HL-60 (cell line): ENCODE measurements at regions not wholly inside any gene's neighbourhood (a gene's known extent, or its start where the extent isn't known, plus 50 kb on each side); places are given as distances from the start of the nearest gene placed in this dataset.
A peak's percentile ranks its signal among the peaks of the same experiment; 100 is the strongest.

Experiments
- DNase-seq, 2 experiments: peaks; one replicate each; pipeline ENCODE4 v3.0.0-alpha.2; 2010 to 2020; ENCODE audit warnings: low read depth in 1 of 2, low spot score in 1 of 2
- H3K27ac ChIP-seq: fragments of 250-450 bp; sonication (Bioruptor Pico); replicated peaks from 2 replicates; pipeline ENCODE4 v1.5.1; 2020; ENCODE audit warnings: mild to moderate bottlenecking, moderate library complexity
- H3K27me3 ChIP-seq: fragments of 250-450 bp; sonication (Bioruptor Pico); 2 replicates; pipeline ENCODE4 v1.5.1; 2021; ENCODE audit warnings: mild to moderate bottlenecking, moderate library complexity; ENCODE audit not compliant: insufficient read depth, poor library complexity, severe bottlenecking
- H3K4me3 ChIP-seq: replicated peaks from 2 replicates; pipeline ENCODE4 v1.5.1; 2011; ENCODE audit warnings: mild to moderate bottlenecking, control low read depth, low read length; ENCODE audit not compliant: insufficient read depth
- CTCF ChIP-seq: IDR thresholded peaks from one replicate; pipeline ENCODE4 v1.5.1; 2011; ENCODE audit warnings: low read length, control low read depth, inconsistent platforms; ENCODE audit not compliant: insufficient read depth
- GABPA ChIP-seq: IDR thresholded peaks from 2 replicates; pipeline ENCODE4 v1.6.1; 2012; ENCODE audit warnings: low read depth
- POLR2AphosphoS5 ChIP-seq: IDR thresholded peaks from 2 replicates; pipeline ENCODE4 v1.6.1; 2012; ENCODE audit warnings: low read depth
- SPI1 ChIP-seq: IDR thresholded peaks from 2 replicates; pipeline ENCODE4 v1.6.1; 2012; ENCODE audit warnings: low read depth, mild to moderate bottlenecking, borderline replicate concordance
- TF ChIP-seq, protein P1 (sequence below): IDR thresholded peaks from 2 replicates; pipeline ENCODE4 v1.6.1; 2012; ENCODE audit warnings: low read depth; ENCODE audit not compliant: insufficient replicate concordance

DNA sequence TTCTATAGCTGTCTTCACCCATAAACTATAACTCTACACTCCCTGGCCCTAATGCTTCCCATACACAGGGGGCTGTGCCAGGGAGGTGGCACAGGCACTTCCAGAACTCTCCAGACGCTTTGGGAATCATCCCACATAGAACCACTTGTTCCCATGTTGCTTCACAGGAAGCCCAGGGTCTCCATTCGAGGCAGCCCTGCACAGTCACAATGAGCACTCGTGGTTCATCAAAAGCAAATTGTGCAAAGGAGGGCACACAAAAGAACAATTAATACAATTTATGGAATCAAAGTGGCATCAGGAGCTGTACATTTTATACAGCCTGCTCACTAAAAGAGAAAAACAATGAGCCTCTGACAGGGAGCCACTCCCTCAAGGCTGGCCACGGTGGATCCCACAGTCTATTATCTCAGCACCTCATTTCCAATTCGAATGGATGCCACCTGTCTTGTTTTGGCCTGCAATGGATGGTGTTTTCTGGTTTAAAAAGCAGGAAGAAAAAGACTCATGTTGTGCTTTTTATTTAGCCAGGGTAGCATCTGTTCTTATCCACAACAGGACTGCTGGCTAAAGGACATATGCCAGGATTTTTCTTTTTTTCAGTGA is 354.8 kb downstream of the ENC1 start:
- no peaks in the 10 kb centered on the region for H3K27me3 ChIP-seq
- no peak for DNase-seq
- TF ChIP-seq GABPA (no peak), POLR2AphosphoS5 (no peak), SPI1 (no peak), CTCF (no peak)
- TF ChIP-seq, protein P1, sequence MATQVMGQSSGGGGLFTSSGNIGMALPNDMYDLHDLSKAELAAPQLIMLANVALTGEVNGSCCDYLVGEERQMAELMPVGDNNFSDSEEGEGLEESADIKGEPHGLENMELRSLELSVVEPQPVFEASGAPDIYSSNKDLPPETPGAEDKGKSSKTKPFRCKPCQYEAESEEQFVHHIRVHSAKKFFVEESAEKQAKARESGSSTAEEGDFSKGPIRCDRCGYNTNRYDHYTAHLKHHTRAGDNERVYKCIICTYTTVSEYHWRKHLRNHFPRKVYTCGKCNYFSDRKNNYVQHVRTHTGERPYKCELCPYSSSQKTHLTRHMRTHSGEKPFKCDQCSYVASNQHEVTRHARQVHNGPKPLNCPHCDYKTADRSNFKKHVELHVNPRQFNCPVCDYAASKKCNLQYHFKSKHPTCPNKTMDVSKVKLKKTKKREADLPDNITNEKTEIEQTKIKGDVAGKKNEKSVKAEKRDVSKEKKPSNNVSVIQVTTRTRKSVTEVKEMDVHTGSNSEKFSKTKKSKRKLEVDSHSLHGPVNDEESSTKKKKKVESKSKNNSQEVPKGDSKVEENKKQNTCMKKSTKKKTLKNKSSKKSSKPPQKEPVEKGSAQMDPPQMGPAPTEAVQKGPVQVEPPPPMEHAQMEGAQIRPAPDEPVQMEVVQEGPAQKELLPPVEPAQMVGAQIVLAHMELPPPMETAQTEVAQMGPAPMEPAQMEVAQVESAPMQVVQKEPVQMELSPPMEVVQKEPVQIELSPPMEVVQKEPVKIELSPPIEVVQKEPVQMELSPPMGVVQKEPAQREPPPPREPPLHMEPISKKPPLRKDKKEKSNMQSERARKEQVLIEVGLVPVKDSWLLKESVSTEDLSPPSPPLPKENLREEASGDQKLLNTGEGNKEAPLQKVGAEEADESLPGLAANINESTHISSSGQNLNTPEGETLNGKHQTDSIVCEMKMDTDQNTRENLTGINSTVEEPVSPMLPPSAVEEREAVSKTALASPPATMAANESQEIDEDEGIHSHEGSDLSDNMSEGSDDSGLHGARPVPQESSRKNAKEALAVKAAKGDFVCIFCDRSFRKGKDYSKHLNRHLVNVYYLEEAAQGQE: no peak
- no peak overlapping the region for H3K4me3 ChIP-seq
- no peak overlapping the region for H3K27ac ChIP-seq

GRCh38 chr5:74282490-74282889 is 358.0 kb downstream of the ENC1 start:
- DNase-seq: peak; percentile 27 to 55
- no peaks in the 10 kb centered on the region for H3K27me3 ChIP-seq
- TF ChIP-seq CTCF (no peak), SPI1 (no peak)
- TF ChIP-seq, protein P1: no peak
- no peak overlapping the region for H3K4me3 ChIP-seq
- H3K27ac ChIP-seq: no peak overlapping the region

DNA sequence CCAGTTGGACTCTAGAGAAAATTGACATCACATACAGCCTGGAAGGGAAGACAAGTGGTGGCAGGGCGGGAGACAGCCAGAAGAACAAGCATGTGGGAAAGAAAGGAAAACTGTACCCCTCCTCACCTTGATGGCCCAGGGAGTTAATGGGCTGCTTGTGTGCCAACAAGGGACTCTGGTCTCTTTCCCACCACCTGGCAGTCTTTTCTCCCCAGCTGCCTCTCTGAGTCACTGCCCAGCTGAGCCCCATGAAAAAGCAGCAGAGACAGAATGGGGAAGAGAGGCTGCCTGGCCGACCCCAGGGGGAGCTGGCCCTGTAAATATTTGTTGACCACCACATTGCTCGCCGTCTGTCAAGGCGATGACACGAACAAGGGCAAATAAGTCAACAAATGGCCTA is 359.4 kb downstream of the ENC1 start:
- H3K27me3 ChIP-seq: no peaks in the 10 kb centered on the region
- TF ChIP-seq POLR2AphosphoS5 (no peak), GABPA (no peak), CTCF (no peak), SPI1 (no peak)
- TF ChIP-seq, protein P1: no peak
- no peak overlapping the region for H3K27ac ChIP-seq
- DNase-seq: no peak
- H3K4me3 ChIP-seq: no peak overlapping the region
